Activated CD4-positive, alpha-beta T cell treated with anti-CD3 and anti-CD28 coated beads, Interleukin-2, amount 50 U/mL, for 24 hours (primary cell): ENCODE measurements at regions not wholly inside any gene's neighbourhood (a gene's known extent, or its start where the extent isn't known, plus 50 kb on each side); places are given as distances from the start of the nearest gene placed in this dataset.
"Not testable (repeated sequence)": the region's sequence is repeated elsewhere in the genome, so short reads cannot be mapped to it uniquely, and the experiment has no call there.

ENCODE experiments used
- DNase-seq, 2 donors: peaks; one replicate each; pipeline ENCODE4 v3.0.0-alpha.2; 2020; ENCODE audit warnings: low read depth in 1 of 2, low spot score in 1 of 2

- DNase-seq, result peak in 1 of 2 donors; percentile 9
Observed at GRCh38 chrX:43349363-43349762, 306.7 kb upstream of the MAOA start.

GRCh38 chrX:43350935-43351334 is 305.2 kb upstream of the MAOA start:
- DNase-seq, result no peak

GRCh38 chrX:43357741-43358140 is 298.4 kb upstream of the MAOA start:
- DNase-seq, result no peak

GRCh38 chrX:43373032-43373431 is 283.1 kb upstream of the MAOA start:
- no peak for DNase-seq

GRCh38 chrX:43375136-43375535 is 281.0 kb upstream of the MAOA start:
- DNase-seq, result no peak

GRCh38 chrX:43380704-43381103 is 275.4 kb upstream of the MAOA start:
- no peak for DNase-seq

- no peak for DNase-seq
Observed at GRCh38 chrX:43386875-43387274, 269.2 kb upstream of the MAOA start.

- DNase-seq, result no peak
Observed at GRCh38 chrX:43405191-43405590, 250.9 kb upstream of the MAOA start.

GRCh38 chrX:43423876-43424275 is 232.2 kb upstream of the MAOA start:
- no peak for DNase-seq

GRCh38 chrX:43436517-43436916 is 219.6 kb upstream of the MAOA start:
- DNase-seq, result no peak

GRCh38 chrX:43446752-43447151 is 209.3 kb upstream of the MAOA start:
- no peak for DNase-seq

- no peak for DNase-seq
Observed at GRCh38 chrX:43448688-43449087, 207.4 kb upstream of the MAOA start.

- DNase-seq, result no peak
Observed at GRCh38 chrX:43450355-43450754, 205.7 kb upstream of the MAOA start.

- not testable (repeated sequence) for DNase-seq
Observed at GRCh38 chrX:43451976-43452686, 204.0 kb upstream of the MAOA start.

- no peak for DNase-seq
Observed at GRCh38 chrX:43456063-43456462, 200.0 kb upstream of the MAOA start.

GRCh38 chrX:43456906-43457305 is 199.2 kb upstream of the MAOA start:
- DNase-seq, result no peak

GRCh38 chrX:43467608-43468234 is 188.4 kb upstream of the MAOA start:
- DNase-seq, result no peak

GRCh38 chrX:43469391-43470054 is 186.6 kb upstream of the MAOA start:
- no peak for DNase-seq

GRCh38 chrX:43474321-43474720 is 181.8 kb upstream of the MAOA start:
- DNase-seq, result no peak

- DNase-seq, result no peak
Observed at GRCh38 chrX:43479070-43479469, 177.0 kb upstream of the MAOA start.

GRCh38 chrX:43479850-43480249 is 176.2 kb upstream of the MAOA start:
- no peak for DNase-seq

- DNase-seq, result no peak
Observed at GRCh38 chrX:43481576-43481975, 174.5 kb upstream of the MAOA start.
